HEK293 (cell line): ENCODE measurements at regions not wholly inside any gene's neighbourhood (a gene's known extent, or its start where the extent isn't known, plus 50 kb on each side); places are given as distances from the start of the nearest gene placed in this dataset.

Source experiments
- YY1 ChIP-seq: fragments of 450-650 bp; formaldehyde crosslinking; IDR thresholded peaks from 2 replicates; pipeline ENCODE4 v1.5.1; 2018; ENCODE audit warnings: missing biosample characterization, missing genetic modification characterization
- ZBTB7A ChIP-seq: fragments of 450-650 bp; formaldehyde crosslinking; IDR thresholded peaks from 2 replicates; pipeline ENCODE4 v1.5.1; 2016; ENCODE audit warnings: low read depth, missing biosample characterization, missing genetic modification characterization
- ZEB2 ChIP-seq: fragments of 450-650 bp; formaldehyde crosslinking; IDR thresholded peaks from 2 replicates; pipeline ENCODE4 v1.5.1; 2016; ENCODE audit warnings: missing biosample characterization, missing genetic modification characterization
- ZNF19 ChIP-seq: fragments of 450-650 bp; formaldehyde crosslinking; IDR thresholded peaks from 2 replicates; pipeline ENCODE4; 2016; ENCODE audit warnings: missing biosample characterization, missing genetic modification characterization, low read depth
- ZNF747 ChIP-seq: fragments of 450-650 bp; formaldehyde crosslinking; IDR thresholded peaks from 2 replicates; pipeline ENCODE4 v1.5.1; 2016; ENCODE audit warnings: missing biosample characterization, missing genetic modification characterization

DNA sequence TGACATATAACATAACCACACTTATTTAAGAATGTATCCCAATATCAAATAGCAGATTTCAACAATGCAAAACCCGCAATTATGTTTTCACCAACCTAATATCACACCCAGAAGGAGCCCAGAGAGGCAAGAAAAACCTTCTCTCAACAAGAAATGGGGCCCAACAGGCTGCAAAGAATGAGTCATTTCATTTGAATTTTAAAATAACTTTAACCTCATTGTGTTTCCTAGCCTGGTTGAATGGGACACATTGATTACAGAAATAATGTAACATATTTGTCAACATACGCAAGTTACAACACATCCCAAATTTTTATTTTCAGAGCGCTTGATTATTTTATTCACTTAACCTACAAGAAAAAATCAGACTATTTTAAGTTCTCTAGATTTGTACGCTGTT, 365.1 kb upstream of the SLCO3A1 start:
- TF ChIP-seq ZNF747 (tag by site-specific recombination): no peak
- no peak for TF ChIP-seq YY1 (tag by site-specific recombination)
- TF ChIP-seq ZNF19: no peak
- no peak for TF ChIP-seq ZBTB7A
- no peak for TF ChIP-seq ZEB2
